ENCODE measurements at regions not wholly inside any gene's neighbourhood (a gene's known extent, or its start where the extent isn't known, plus 50 kb on each side); places are given as distances from the start of the nearest gene placed in this dataset.
"Not testable (repeated sequence)": the region's sequence is repeated elsewhere in the genome, so short reads cannot be mapped to it uniquely, and the experiment has no call there.

DNA sequence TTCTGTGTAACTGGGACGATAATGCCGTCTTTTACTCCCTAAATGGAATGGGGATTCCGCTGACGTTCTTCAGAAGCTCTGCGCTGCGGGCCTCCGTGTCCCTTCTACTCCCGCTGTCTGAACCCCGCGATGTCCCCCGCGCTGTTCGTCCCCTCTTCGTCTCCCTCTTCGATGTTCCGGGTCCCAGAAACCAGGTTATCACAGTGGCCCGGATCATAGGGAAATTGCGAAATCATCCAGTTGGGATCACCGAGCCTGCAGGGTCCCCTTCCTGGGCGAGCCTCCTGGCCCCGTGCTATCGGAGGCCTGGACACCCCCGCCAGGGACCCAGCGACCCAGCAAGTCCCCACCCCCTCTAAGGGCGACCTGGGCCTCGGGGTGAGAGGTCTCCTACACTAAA lies 154.2 kb downstream of the PPIAL4G start:
- no peak overlapping the region for H3K4me3 ChIP-seq (ENCODE audit: low read length)
- TF ChIP-seq, protein P1, sequence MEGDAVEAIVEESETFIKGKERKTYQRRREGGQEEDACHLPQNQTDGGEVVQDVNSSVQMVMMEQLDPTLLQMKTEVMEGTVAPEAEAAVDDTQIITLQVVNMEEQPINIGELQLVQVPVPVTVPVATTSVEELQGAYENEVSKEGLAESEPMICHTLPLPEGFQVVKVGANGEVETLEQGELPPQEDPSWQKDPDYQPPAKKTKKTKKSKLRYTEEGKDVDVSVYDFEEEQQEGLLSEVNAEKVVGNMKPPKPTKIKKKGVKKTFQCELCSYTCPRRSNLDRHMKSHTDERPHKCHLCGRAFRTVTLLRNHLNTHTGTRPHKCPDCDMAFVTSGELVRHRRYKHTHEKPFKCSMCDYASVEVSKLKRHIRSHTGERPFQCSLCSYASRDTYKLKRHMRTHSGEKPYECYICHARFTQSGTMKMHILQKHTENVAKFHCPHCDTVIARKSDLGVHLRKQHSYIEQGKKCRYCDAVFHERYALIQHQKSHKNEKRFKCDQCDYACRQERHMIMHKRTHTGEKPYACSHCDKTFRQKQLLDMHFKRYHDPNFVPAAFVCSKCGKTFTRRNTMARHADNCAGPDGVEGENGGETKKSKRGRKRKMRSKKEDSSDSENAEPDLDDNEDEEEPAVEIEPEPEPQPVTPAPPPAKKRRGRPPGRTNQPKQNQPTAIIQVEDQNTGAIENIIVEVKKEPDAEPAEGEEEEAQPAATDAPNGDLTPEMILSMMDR (conservative IDR thresholded peaks at IDR 0.05; ENCODE audit: low read length), result no peak
- DNase-seq (ENCODE audit: low read depth), result no peak

DNA sequence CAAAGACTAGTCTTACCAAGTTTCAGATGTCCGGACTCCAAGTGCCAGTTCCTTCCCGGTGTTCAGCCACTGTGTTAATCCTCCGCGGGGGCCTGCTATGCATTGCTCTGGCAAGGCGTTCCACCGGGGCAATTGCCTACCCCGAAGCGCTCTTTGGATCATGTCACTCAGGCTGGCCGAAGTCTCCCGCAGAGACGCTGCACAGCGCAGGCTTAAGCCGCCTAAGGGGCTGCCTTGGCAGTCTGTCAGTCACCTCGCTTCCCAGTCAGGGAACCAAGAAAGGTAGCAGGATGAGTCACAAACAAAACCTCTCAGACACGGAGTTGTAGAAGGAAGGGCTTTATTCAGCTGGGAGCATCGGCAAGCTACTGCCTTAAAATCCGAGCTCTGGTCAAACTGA lies 158.1 kb downstream of the PPIAL4G start:
- DNase-seq (ENCODE audit: low read depth); H3K4me3 ChIP-seq (ENCODE audit: low read length): not testable (repeated sequence)

DNA sequence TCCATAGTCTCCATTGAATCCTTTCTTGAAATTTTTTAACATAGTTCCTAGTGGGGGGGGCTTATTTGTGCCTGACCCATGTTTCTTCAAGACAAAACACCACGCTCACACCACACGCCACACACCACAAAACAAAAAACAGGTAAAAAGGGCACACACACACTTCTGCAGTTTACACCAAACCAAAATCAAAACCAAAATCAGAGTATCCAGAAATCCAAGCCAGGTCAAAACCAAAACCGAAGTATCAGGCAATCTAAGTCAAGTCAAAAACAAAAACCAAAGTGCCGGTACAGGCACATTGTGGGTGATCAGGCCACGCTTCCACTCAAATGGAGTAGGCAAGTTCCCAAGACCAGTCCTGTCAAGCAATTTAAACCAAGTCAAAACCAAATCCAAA lies 158.6 kb downstream of the PPIAL4G start:
- DNase-seq (ENCODE audit: low read depth); H3K4me3 ChIP-seq (ENCODE audit: low read length): not testable (repeated sequence)

DNA sequence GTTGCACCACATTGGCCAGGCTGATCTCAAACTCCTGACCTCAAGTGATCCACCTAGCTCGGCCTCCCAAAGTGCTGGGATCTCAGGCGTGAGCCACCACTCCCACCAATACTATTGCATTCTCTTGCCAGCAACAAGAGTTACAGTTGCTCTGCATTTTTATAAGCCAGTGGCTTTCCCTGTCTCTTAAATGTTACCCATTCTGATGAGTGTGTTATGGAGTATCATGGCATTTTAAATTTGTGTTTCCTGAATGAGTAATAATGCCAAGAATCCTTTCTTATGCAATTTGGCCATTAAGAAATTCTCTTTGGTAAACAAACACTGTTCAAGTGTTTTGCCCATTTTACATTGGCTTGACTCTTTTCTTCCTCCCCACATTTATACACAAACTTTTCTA lies 163.0 kb downstream of the PPIAL4G start:
- not testable (repeated sequence) for H3K4me3 ChIP-seq (ENCODE audit: low read length); DNase-seq (ENCODE audit: low read depth)

DNA sequence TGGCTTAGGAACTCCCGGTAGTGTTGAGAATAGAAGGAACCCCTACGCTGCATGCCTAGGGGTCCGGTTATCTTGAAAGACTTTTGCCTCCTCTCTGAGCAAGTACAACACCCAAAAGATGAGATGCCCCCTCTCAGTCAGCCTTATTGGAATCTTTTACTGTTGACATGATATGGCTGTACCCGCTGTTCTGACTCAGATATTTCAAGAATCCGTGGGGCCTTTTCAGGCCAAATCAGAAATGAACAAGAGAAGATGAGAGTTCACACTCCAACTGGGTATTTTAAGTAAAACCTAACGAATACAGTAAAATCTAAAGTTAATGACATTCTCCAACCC lies 164.2 kb downstream of the PPIAL4G start:
- no peak for DNase-seq (ENCODE audit: low read depth)
- no peak overlapping the region for H3K4me3 ChIP-seq (ENCODE audit: low read length)
- TF ChIP-seq, protein P1 (conservative IDR thresholded peaks at IDR 0.05; ENCODE audit: low read length), result no peak

DNA sequence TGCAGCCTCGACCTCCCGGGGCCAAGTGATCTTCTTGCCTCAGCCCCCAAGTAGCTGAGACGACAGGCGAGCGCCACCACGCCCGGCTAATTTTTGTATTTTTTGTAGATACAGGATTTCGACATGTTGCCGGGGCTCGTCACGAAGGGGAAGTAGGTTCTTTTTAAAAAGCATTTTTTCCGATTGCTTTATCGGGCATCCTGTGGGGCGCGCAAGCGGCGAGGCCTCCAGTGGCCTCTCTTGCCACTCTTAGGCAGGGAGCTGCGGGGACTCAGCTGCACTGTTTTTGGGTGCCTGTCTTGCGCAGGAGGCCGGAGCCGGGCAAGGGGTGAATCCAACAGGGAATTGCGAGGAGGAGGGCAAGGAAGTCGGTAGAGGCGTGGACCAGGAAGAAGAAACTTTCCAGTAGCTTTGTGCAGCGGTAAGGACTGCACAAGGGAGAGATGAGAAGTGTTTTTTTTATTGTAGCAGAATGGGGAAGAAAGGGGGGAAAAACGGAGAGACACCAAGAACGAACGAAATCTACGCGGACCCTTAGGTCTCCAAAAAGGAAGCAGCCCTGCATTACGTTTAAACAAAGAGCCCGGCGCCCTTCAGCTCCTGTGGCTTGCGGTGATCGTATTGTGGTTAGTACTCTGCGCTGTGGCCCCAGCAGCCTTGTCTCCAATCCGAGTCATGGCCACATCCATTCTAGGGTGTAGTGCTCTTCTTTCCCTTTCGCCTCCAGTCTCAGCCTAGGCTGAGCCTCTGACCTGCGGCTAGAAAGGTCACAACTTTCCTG lies 164.8 kb downstream of the PPIAL4G start:
- DNase-seq (ENCODE audit: low read depth), result no peak
- H3K4me3 ChIP-seq (ENCODE audit: low read length), result peak overlapping the region; percentile 20
- TF ChIP-seq, protein P1 (conservative IDR thresholded peaks at IDR 0.05; ENCODE audit: low read length), result no peak

DNA sequence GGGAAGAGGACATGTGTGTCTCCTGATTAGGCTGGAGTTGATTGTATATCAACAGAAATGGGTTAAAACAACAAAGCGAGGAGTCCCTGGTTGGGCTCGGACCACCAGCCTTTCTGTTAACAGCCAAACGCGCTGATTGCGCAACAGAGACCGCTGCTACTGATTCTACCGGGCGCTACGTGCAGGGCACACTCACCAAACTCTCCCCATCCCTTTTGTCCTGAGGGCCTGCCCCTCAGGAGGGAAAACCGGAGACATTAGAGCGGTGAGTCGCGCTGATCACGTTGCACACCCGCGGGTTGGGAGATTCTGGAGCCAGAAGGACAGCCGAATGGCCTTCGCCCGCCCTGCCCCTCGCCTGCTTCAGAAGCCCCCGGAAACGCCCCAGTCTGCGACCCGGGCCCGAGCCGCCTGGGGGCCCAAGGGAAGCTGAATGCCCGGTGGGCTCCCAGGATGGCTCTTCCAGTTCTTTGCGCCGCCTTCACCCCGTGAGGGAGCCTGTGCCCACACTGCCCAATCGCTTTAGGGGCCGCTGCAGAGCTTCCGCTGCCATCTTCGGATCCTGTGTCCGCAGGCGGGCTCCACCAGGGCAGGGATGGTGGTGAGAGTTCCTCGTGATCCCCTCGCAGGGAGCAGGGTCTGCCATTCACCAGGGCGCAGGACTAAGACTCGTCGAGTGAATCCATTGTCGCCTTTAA lies 165.4 kb upstream of the NBPF11 start:
- no peak for DNase-seq (ENCODE audit: low read depth)
- TF ChIP-seq, protein P1 (conservative IDR thresholded peaks at IDR 0.05; ENCODE audit: low read length), result no peak

DNA sequence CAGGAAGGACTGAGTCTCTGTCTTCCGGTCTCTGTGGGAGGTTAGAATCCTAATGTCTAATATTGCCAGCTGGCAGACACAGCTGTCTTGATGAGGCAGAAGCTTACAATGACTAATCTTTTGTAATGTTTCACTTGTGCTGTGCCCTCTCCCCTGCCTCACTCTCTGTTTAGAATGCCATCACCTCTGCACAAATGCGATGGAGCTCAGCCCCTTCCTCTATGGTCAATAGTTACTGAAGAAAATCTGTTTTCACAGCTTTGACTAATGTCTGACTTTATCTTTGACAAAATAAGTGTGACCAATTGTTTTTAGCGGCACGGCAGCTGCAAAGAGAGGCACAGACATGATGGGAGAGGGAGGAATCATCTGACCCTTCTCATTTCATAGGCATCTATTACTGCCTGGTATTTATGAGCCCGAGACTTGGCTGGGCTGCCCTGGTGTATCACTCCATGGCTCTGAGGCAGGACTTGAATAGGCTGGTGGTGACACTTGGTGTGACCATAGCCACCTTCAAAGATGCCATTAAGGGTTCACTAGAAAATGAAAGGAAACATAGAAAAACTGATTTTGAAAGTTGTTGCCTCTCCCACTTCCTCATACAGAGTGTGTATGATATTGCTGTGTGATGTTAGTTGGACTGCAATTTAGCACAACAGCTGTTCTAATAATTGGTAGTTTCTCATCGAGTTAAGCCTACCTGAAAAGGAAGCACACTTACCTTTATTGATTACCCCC lies 163.2 kb upstream of the NBPF11 start:
- TF ChIP-seq, protein P1 (conservative IDR thresholded peaks at IDR 0.05; ENCODE audit: low read length), result no peak
- no peak overlapping the region for H3K4me3 ChIP-seq (ENCODE audit: low read length)
- DNase-seq (ENCODE audit: low read depth), result peak; percentile 20

More for the DNA sequence above, 165.4 kb upstream of the NBPF11 start:
- H3K4me3 ChIP-seq (ENCODE audit: low read length), result no peak overlapping the region
